Stimulated activated naive B cell treated with anti-CD40 and anti-IgM and Interleukin-4, amounts not matched to agents 10 μg/mL and 1 μg/mL and 100 μg/mL, for 72 hours (primary cell): ENCODE measurements at regions not wholly inside any gene's neighbourhood (a gene's known extent, or its start where the extent isn't known, plus 50 kb on each side); places are given as distances from the start of the nearest gene placed in this dataset.
"Not testable (repeated sequence)": the region's sequence is repeated elsewhere in the genome, so short reads cannot be mapped to it uniquely, and the experiment has no call there.

ENCODE experiments used
- ATAC-seq, 2 donors: fragments of 150-1000 bp; cut with Tn5 transposase; replicated peaks; 2 replicates each; pipeline ENCODE4 v1.10.0; 2021; ENCODE audit warnings: moderate library complexity in 1 of 2
- DNase-seq: peaks from one replicate; pipeline ENCODE4 v3.0.0; 2021
- H3K27ac Mint-ChIP-seq: one replicate; pipeline ENCODE4 v1.8.0; 2022; ENCODE audit warnings: mild to moderate bottlenecking, mixed read lengths
- H3K27me3 Mint-ChIP-seq, 2 donors: one replicate each; pipeline ENCODE4 v1.8.0; 2022; ENCODE audit warnings: mixed read lengths in 2 of 2
- H3K36me3 Mint-ChIP-seq, 2 donors: one replicate each; pipeline ENCODE4 v1.8.0; 2022; ENCODE audit warnings: mixed read lengths in 2 of 2, mild to moderate bottlenecking in 1 of 2
- H3K4me1 Mint-ChIP-seq, 2 donors: one replicate each; pipeline ENCODE4 v1.8.0; 2022; ENCODE audit warnings: mixed read lengths in 2 of 2, mild to moderate bottlenecking in 1 of 2
- H3K4me3 Mint-ChIP-seq, 2 donors: one replicate each; pipeline ENCODE4 v1.8.0; 2022; ENCODE audit warnings: mild to moderate bottlenecking in 2 of 2, mixed read lengths in 2 of 2, moderate library complexity in 1 of 2
- H3K9me3 Mint-ChIP-seq, 2 donors: one replicate each; pipeline ENCODE4 v1.8.0; 2022; ENCODE audit warnings: mixed read lengths in 2 of 2, mild to moderate bottlenecking in 1 of 2

DNA sequence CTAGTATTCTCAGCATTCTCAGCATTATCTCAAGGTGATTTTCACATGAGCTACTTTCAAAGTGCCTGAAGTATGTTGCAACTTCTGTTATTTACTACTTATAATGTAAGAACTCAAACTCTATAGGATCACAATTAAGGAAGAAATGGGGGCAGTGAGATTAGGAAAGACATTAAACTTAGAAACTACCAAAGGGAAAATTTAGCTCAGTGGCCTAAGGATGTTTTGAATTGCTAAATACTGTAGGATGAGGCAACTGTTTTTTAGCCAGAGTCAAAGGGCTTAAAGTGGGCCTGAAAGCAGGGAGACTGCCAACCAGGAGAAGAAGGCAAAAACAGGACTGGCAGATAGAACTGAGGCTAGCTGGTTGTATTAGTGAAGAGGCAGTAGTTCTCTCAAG is 55.5 kb upstream of the MBNL1 start:
- Mint-ChIP-seq H3K4me3 (no peak overlapping the region), H3K27ac (no peak overlapping the region), H3K27me3 (no peaks in the 10 kb centered on the region)

GRCh38 chr3:152213938-152214337 is 54.8 kb upstream of the MBNL1 start:
- Mint-ChIP-seq H3K9me3 (peaks cover 3 to 4% of the 10 kb centered on the region in 2 donors), H3K4me3 (no peak overlapping the region), H3K27me3 (no peaks in the 10 kb centered on the region), H3K27ac (no peak overlapping the region), H3K4me1 (peaks cover 15 to 50% of the 10 kb centered on the region in 2 donors), H3K36me3 (peaks cover 4 to 5% of the 10 kb centered on the region in 2 donors)
- DNase-seq (no peak), ATAC-seq (no peak)

More for the DNA sequence above, 55.5 kb upstream of the MBNL1 start:
- peak in 1 of 2 donors; percentile 23 for ATAC-seq
- H3K36me3 Mint-ChIP-seq: peaks cover 7 to 10% of the 10 kb centered on the region in 2 donors
- H3K9me3 Mint-ChIP-seq: peaks cover 8 to 10% of the 10 kb centered on the region in 2 donors
- peaks cover 14 to 50% of the 10 kb centered on the region in 2 donors for H3K4me1 Mint-ChIP-seq
- DNase-seq: no peak

- Mint-ChIP-seq H3K4me3 (peak overlapping the region in 1 of 2 donors; percentile 31), H3K4me1 (peaks cover 21 to 61% of the 10 kb centered on the region in 2 donors), H3K27ac (peak overlapping the region; percentile 71)
- not testable (repeated sequence) for H3K9me3 Mint-ChIP-seq, DNase-seq, ATAC-seq, H3K27me3 Mint-ChIP-seq, H3K36me3 Mint-ChIP-seq
Measured at GRCh38 chr3:152216960-152217865, 51.5 kb upstream of the MBNL1 start.

GRCh38 chr3:152218602-152219001 is 50.1 kb upstream of the MBNL1 start:
- Mint-ChIP-seq H3K27ac (peak overlapping the region; percentile 88), H3K9me3 (peaks cover 0 to 1% of the 10 kb centered on the region in 2 donors), H3K36me3 (no peaks in the 10 kb centered on the region), H3K27me3 (no peaks in the 10 kb centered on the region), H3K4me3 (peak overlapping the region; percentile 65 to 74), H3K4me1 (peaks cover 28 to 64% of the 10 kb centered on the region in 2 donors)
- ATAC-seq: no peak
- no peak for DNase-seq
